Sigmoid colon (tissue), 3 donors: ENCODE measurements at regions not wholly inside any gene's neighbourhood (a gene's known extent, or its start where the extent isn't known, plus 50 kb on each side); places are given as distances from the start of the nearest gene placed in this dataset.

Experiments
- POLR2A ChIP-seq, 2 donors: fragments of 450-650 bp; IDR thresholded peaks; one replicate each; pipeline ENCODE4 v1.6.1; 2016; ENCODE audit warnings: antibody characterized with exemption in 2 of 2, mild to moderate bottlenecking in 2 of 2, moderate library complexity in 2 of 2
- TF ChIP-seq, protein P1 (sequence below), 4 experiments: fragments of 450-650 bp in 3 of 4; fragments of 200-600 bp in 1 of 4; IDR thresholded peaks; one replicate each; pipeline ENCODE4 v1.5.1; 2016 to 2019; ENCODE audit warnings: antibody characterized with exemption in 4 of 4, mild to moderate bottlenecking in 3 of 4, moderate library complexity in 2 of 4

GRCh38 chr12:25886396-25886795, 72.1 kb upstream of the RASSF8 start:
- TF ChIP-seq, protein P1, sequence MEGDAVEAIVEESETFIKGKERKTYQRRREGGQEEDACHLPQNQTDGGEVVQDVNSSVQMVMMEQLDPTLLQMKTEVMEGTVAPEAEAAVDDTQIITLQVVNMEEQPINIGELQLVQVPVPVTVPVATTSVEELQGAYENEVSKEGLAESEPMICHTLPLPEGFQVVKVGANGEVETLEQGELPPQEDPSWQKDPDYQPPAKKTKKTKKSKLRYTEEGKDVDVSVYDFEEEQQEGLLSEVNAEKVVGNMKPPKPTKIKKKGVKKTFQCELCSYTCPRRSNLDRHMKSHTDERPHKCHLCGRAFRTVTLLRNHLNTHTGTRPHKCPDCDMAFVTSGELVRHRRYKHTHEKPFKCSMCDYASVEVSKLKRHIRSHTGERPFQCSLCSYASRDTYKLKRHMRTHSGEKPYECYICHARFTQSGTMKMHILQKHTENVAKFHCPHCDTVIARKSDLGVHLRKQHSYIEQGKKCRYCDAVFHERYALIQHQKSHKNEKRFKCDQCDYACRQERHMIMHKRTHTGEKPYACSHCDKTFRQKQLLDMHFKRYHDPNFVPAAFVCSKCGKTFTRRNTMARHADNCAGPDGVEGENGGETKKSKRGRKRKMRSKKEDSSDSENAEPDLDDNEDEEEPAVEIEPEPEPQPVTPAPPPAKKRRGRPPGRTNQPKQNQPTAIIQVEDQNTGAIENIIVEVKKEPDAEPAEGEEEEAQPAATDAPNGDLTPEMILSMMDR (IDR thresholded peaks at IDR 0.05): no peak
- no peak for TF ChIP-seq POLR2A (IDR thresholded peaks at IDR 0.05)
